WTC11 (cell line): ENCODE measurements at regions not wholly inside any gene's neighbourhood (a gene's known extent, or its start where the extent isn't known, plus 50 kb on each side); places are given as distances from the start of the nearest gene placed in this dataset.

Source experiments
- ATAC-seq: fragments of 200-7000 bp; cut with Tn5 transposase; 2 replicates; pipeline ENCODE4 v1.10.0; 2021; ENCODE audit warnings: mild to moderate bottlenecking, moderate library complexity
- CTCF ChIA-PET: fragments of 300-600 bp; sonication (Branson Sonifier 250); formaldehyde crosslinking; loops from one replicate; lab custom pipeline; 2021; ENCODE audit warnings: antibody characterized with exemption; lab: Charles Lee
- POLR2A ChIA-PET: fragments of 350-600 bp; sonication (Branson Sonifier 250); formaldehyde crosslinking; loops from one replicate; lab custom pipeline; 2021; ENCODE audit warnings: antibody characterized with exemption; lab: Charles Lee
- DNase-seq: peaks from one replicate; pipeline ENCODE4 v3.0.0; 2021; ENCODE audit warnings: low spot score
- H3K27ac Mint-ChIP-seq: 2 replicates; pipeline ENCODE4 v1.8.0; 2021; ENCODE audit warnings: mixed read lengths
- H3K27me3 Mint-ChIP-seq: 2 replicates; pipeline ENCODE4 v1.8.0; 2021; ENCODE audit warnings: low read depth, mild to moderate bottlenecking, moderate library complexity, mixed read lengths
- H3K36me3 Mint-ChIP-seq: 2 replicates; pipeline ENCODE4 v1.8.0; 2021; ENCODE audit warnings: mixed read lengths
- H3K4me1 Mint-ChIP-seq: 2 replicates; pipeline ENCODE4 v1.8.0; 2022; ENCODE audit warnings: mixed read lengths
- H3K4me3 Mint-ChIP-seq: 2 replicates; pipeline ENCODE4 v1.8.0; 2021; ENCODE audit warnings: mild to moderate bottlenecking, moderate library complexity, mixed read lengths
- H3K9me3 Mint-ChIP-seq: 2 replicates; pipeline ENCODE4 v1.8.0; 2021; ENCODE audit warnings: mixed read lengths
- ATF1 ChIP-seq: sonication (generic); formaldehyde crosslinking; IDR thresholded peaks from 2 replicates; pipeline ENCODE4 v1.8.1; 2023; ENCODE audit warnings: mild to moderate bottlenecking, moderate library complexity, missing genetic modification reagents
- E2F1 ChIP-seq: sonication (generic); formaldehyde crosslinking; IDR thresholded peaks from 2 replicates; pipeline ENCODE4 v1.8.0; 2022; ENCODE audit warnings: mild to moderate bottlenecking, missing genetic modification reagents
- ETV6 ChIP-seq: sonication (generic); formaldehyde crosslinking; IDR thresholded peaks from 2 replicates; pipeline ENCODE4 v1.8.1; 2022; ENCODE audit warnings: mild to moderate bottlenecking, missing genetic modification reagents
- IRF2 ChIP-seq: sonication (generic); formaldehyde crosslinking; IDR thresholded peaks from 2 replicates; pipeline ENCODE4 v1.8.0; 2022; ENCODE audit warnings: low read depth, missing genetic modification reagents, borderline replicate concordance
- MLX ChIP-seq: sonication (generic); formaldehyde crosslinking; IDR thresholded peaks from 2 replicates; pipeline ENCODE4 v1.8.1; 2023; ENCODE audit warnings: mild to moderate bottlenecking, missing genetic modification reagents, moderate library complexity
- MYBL2 ChIP-seq: sonication (generic); formaldehyde crosslinking; IDR thresholded peaks from 2 replicates; pipeline ENCODE4 v1.8.1; 2023; ENCODE audit warnings: mild to moderate bottlenecking, moderate library complexity, missing genetic modification reagents
- NFATC4 ChIP-seq: fragments of 250-450 bp; sonication (Bioruptor Pico); IDR thresholded peaks from 2 replicates; pipeline ENCODE4 v1.9.0; 2021; ENCODE audit warnings: mild to moderate bottlenecking
- OVOL2 ChIP-seq: fragments of 250-450 bp; sonication (Bioruptor Pico); IDR thresholded peaks from 2 replicates; pipeline ENCODE4 v1.9.0; 2021; ENCODE audit warnings: mild to moderate bottlenecking, borderline replicate concordance
- PRDM15 ChIP-seq: sonication (generic); formaldehyde crosslinking; IDR thresholded peaks from 2 replicates; pipeline ENCODE4 v1.8.0; 2022; ENCODE audit warnings: missing genetic modification reagents
- PRRX2 ChIP-seq: fragments of 250-450 bp; sonication (Bioruptor Pico); IDR thresholded peaks from 2 replicates; pipeline ENCODE4 v1.8.0; 2021; ENCODE audit warnings: mild to moderate bottlenecking
- SMAD4 ChIP-seq: sonication (generic); formaldehyde crosslinking; IDR thresholded peaks from 2 replicates; pipeline ENCODE4 v1.8.0; 2022; ENCODE audit warnings: mild to moderate bottlenecking, missing genetic modification reagents
- SOX15 ChIP-seq: fragments of 250-450 bp; sonication (Bioruptor Pico); IDR thresholded peaks from 2 replicates; pipeline ENCODE4 v1.9.0; 2021; ENCODE audit warnings: mild to moderate bottlenecking
- STAT6 ChIP-seq: sonication (generic); formaldehyde crosslinking; conservative IDR thresholded peaks from 2 replicates; pipeline ENCODE4 v1.8.1; 2023; ENCODE audit warnings: mild to moderate bottlenecking, low read depth, missing genetic modification reagents, moderate library complexity
- TCF7 ChIP-seq: sonication (generic); formaldehyde crosslinking; IDR thresholded peaks from 2 replicates; pipeline ENCODE4 v1.8.0; 2022; ENCODE audit warnings: mild to moderate bottlenecking, low read depth, missing genetic modification reagents, moderate library complexity
- TEAD4 ChIP-seq: sonication (generic); formaldehyde crosslinking; IDR thresholded peaks from 2 replicates; pipeline ENCODE4 v1.8.0; 2022; ENCODE audit warnings: mild to moderate bottlenecking, missing genetic modification reagents
- ZMAT4 ChIP-seq: fragments of 250-450 bp; sonication (Bioruptor Pico); IDR thresholded peaks from 2 replicates; pipeline ENCODE4 v1.9.0; 2021; ENCODE audit warnings: mild to moderate bottlenecking
- ZNF121 ChIP-seq: sonication (generic); formaldehyde crosslinking; IDR thresholded peaks from 2 replicates; pipeline ENCODE4 v1.8.0; 2023; ENCODE audit warnings: missing genetic modification reagents
- ZNF219 ChIP-seq: sonication (generic); formaldehyde crosslinking; IDR thresholded peaks from 2 replicates; pipeline ENCODE4 v1.8.0; 2023; ENCODE audit warnings: missing genetic modification reagents, mild to moderate bottlenecking, borderline replicate concordance
- ZNF396 ChIP-seq: fragments of 250-450 bp; sonication (Bioruptor Pico); IDR thresholded peaks from 2 replicates; pipeline ENCODE4 v1.8.0; 2021; ENCODE audit warnings: mild to moderate bottlenecking, moderate library complexity, borderline replicate concordance
- ZNF532 ChIP-seq: fragments of 250-450 bp; sonication (Bioruptor Pico); IDR thresholded peaks from 2 replicates; pipeline ENCODE4 v1.9.0; 2021; ENCODE audit warnings: mild to moderate bottlenecking, borderline replicate concordance

- Mint-ChIP-seq H3K27ac (no peak overlapping the region), H3K4me1 (peaks cover 9% of the 10 kb centered on the region), H3K9me3 (no peaks in the 10 kb centered on the region), H3K27me3 (no peaks in the 10 kb centered on the region)
- POLR2A ChIA-PET, result no interaction called here
- no peak for DNase-seq
- CTCF ChIA-PET, result no interaction called here
- TF ChIP-seq ZNF121 (CRISPR knock-in tag), result no peak
- no peak for TF ChIP-seq TCF7 (CRISPR knock-in tag)
- TF ChIP-seq ZNF532 (CRISPR knock-in tag), result no peak
- TF ChIP-seq SMAD4 (CRISPR knock-in tag), result no peak
- no peak for TF ChIP-seq NFATC4
- no peak for TF ChIP-seq ZMAT4 (CRISPR knock-in tag)
- TF ChIP-seq TEAD4 (CRISPR knock-in tag), result no peak
- no peak for TF ChIP-seq PRRX2 (CRISPR knock-in tag)
- TF ChIP-seq ATF1, result no peak
- TF ChIP-seq ZNF396 (CRISPR knock-in tag), result no peak
- TF ChIP-seq SOX15, result no peak
- no peak for TF ChIP-seq IRF2 (CRISPR knock-in tag)
- TF ChIP-seq MYBL2 (CRISPR knock-in tag), result no peak
- no peak for TF ChIP-seq ETV6 (CRISPR knock-in tag)
- no peak for TF ChIP-seq ZNF219 (CRISPR knock-in tag)
- TF ChIP-seq, all 79 proteins: peak for 0
- no peaks in the 10 kb centered on the region for H3K36me3 Mint-ChIP-seq
- no peak for ATAC-seq
- no peak overlapping the region for H3K4me3 Mint-ChIP-seq
These were observed 541.4 kb downstream of the DNAJB9 start for GRCh38 chr7:109111086-109111485.

- no peak overlapping the region for H3K4me3 Mint-ChIP-seq
- H3K27me3 Mint-ChIP-seq, result no peaks in the 10 kb centered on the region
- TF ChIP-seq PRDM15 (CRISPR knock-in tag), result no peak
- no peak for TF ChIP-seq STAT6 (CRISPR knock-in tag)
- TF ChIP-seq OVOL2 (CRISPR knock-in tag), result no peak
- no peak for TF ChIP-seq MLX (CRISPR knock-in tag)
- TF ChIP-seq E2F1 (CRISPR knock-in tag), result no peak
These were observed 552.1 kb downstream of the DNAJB9 start for GRCh38 chr7:109121599-109122300.

More at GRCh38 chr7:109121599-109122300, 552.1 kb downstream of the DNAJB9 start:
- no peak for DNase-seq
- Mint-ChIP-seq H3K4me1 (peaks cover 30% of the 10 kb centered on the region), H3K27ac (no peak overlapping the region), H3K36me3 (no peaks in the 10 kb centered on the region), H3K9me3 (no peaks in the 10 kb centered on the region)
- ChIA-PET POLR2A (no interaction called here), CTCF (no interaction called here)
- no peak for ATAC-seq
